ENCODE measurements at regions not wholly inside any gene's neighbourhood (a gene's known extent, or its start where the extent isn't known, plus 50 kb on each side); places are given as distances from the start of the nearest gene placed in this dataset.

DNA sequence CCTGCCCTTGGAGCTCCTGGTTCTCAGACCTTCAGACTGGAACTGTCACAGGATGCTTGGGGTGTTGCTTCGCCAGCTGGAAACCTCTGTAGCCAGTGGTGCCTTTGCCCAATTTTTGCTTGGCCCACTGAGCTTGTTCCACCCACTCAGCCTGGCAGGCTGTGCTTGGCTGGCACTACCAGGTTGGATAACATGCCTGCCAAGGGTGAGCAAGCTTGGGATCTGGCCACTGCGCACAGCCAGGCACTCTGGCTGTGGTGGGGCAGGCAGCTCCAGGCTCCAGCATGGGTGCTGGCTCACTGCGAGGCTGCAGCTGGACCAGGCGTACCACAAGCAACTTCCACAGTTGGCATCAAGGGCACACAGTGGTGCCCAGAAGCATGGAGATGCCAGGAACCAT lies 967.8 kb upstream of the NCAM2 start:
- DNase-seq (ENCODE audit: low spot score) = no peak
- H3K79me2 ChIP-seq (ENCODE audit: insufficient read depth, low read depth, low read length) = no peaks in the 10 kb centered on the region
- H3K36me3 ChIP-seq (ENCODE audit: insufficient read depth, low read length) = no peaks in the 10 kb centered on the region
- H2AFZ ChIP-seq (ENCODE audit: low read length) = no peak overlapping the region
- no peaks in the 10 kb centered on the region for H3K4me1 ChIP-seq (ENCODE audit: insufficient read depth, low read length, poor library complexity, severe bottlenecking)
- H3K9me3 ChIP-seq (ENCODE audit: low read length) = peaks cover 18% of the 10 kb centered on the region; the same call in 1 of the 2 replicates
- no peak overlapping the region for H3K4me3 ChIP-seq (ENCODE audit: low read depth, low read length, poor library complexity, severe bottlenecking)
- no peak overlapping the region for H3K4me2 ChIP-seq (ENCODE audit: low read length)
- H3K27ac ChIP-seq (ENCODE audit: low read depth, low read length, poor library complexity, severe bottlenecking) = no peak overlapping the region
- TF ChIP-seq EZH2phosphoT487 (IDR thresholded peaks at IDR 0.05; ENCODE audit: borderline replicate concordance, low read depth, low read length) = no peak
- TF ChIP-seq, protein P1, sequence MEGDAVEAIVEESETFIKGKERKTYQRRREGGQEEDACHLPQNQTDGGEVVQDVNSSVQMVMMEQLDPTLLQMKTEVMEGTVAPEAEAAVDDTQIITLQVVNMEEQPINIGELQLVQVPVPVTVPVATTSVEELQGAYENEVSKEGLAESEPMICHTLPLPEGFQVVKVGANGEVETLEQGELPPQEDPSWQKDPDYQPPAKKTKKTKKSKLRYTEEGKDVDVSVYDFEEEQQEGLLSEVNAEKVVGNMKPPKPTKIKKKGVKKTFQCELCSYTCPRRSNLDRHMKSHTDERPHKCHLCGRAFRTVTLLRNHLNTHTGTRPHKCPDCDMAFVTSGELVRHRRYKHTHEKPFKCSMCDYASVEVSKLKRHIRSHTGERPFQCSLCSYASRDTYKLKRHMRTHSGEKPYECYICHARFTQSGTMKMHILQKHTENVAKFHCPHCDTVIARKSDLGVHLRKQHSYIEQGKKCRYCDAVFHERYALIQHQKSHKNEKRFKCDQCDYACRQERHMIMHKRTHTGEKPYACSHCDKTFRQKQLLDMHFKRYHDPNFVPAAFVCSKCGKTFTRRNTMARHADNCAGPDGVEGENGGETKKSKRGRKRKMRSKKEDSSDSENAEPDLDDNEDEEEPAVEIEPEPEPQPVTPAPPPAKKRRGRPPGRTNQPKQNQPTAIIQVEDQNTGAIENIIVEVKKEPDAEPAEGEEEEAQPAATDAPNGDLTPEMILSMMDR (conservative IDR thresholded peaks at IDR 0.05; ENCODE audit: low read length) = no peak
- H4K20me1 ChIP-seq (ENCODE audit: insufficient read depth, low read length) = no peaks in the 10 kb centered on the region
- no peaks in the 10 kb centered on the region for H3K9me2 ChIP-seq (ENCODE audit: insufficient read depth, low read length)
- ChIA-PET POLR2A (interaction anchor here (0.7 kb wide), 1 partner anchor 1498 kb away, joined by 3 read pairs; no protein-coding TSS in a partner anchor), CTCF (ENCODE audit: unreplicated experiment) (no interaction called here)
- intact Hi-C loops (cut with micrococcal nuclease; ENCODE audit: unreplicated experiment) = no loop called here
- BruUV-seq (replicated peaks) = no TSS peak

- DNase-seq (ENCODE audit: low spot score) = no peak
- H4K20me1 ChIP-seq (ENCODE audit: insufficient read depth, low read length) = no peaks in the 10 kb centered on the region
- CTCF ChIA-PET (ENCODE audit: unreplicated experiment) = no interaction called here
- H3K4me3 ChIP-seq (ENCODE audit: low read depth, low read length, poor library complexity, severe bottlenecking) = no peak overlapping the region
- H3K4me2 ChIP-seq (ENCODE audit: low read length) = no peak overlapping the region
- peaks cover 12% of the 10 kb centered on the region; the same call in 1 of the 2 replicates for H3K9me3 ChIP-seq (ENCODE audit: low read length)
- H3K79me2 ChIP-seq (ENCODE audit: insufficient read depth, low read depth, low read length) = no peaks in the 10 kb centered on the region
- TF ChIP-seq, protein P1 (conservative IDR thresholded peaks at IDR 0.05; ENCODE audit: low read length) = no peak
- no peak for TF ChIP-seq EZH2phosphoT487 (IDR thresholded peaks at IDR 0.05; ENCODE audit: borderline replicate concordance, low read depth, low read length)
- POLR2A ChIA-PET = interaction anchor here (0.5 kb wide), 1 partner anchor 877 kb away, joined by 3 read pairs; no protein-coding TSS in a partner anchor
- no peak overlapping the region for H3K27ac ChIP-seq (ENCODE audit: low read depth, low read length, poor library complexity, severe bottlenecking)
- intact Hi-C loops (cut with micrococcal nuclease; ENCODE audit: unreplicated experiment) = no loop called here
- no peak overlapping the region for H2AFZ ChIP-seq (ENCODE audit: low read length)
- H3K36me3 ChIP-seq (ENCODE audit: insufficient read depth, low read length) = no peaks in the 10 kb centered on the region
- no TSS peak for BruUV-seq (replicated peaks)
- H3K9me2 ChIP-seq (ENCODE audit: insufficient read depth, low read length) = no peaks in the 10 kb centered on the region
- no peaks in the 10 kb centered on the region for H3K4me1 ChIP-seq (ENCODE audit: insufficient read depth, low read length, poor library complexity, severe bottlenecking)
These were observed 966.4 kb upstream of the NCAM2 start for GRCh38 chr21:20031807-20032206.

DNA sequence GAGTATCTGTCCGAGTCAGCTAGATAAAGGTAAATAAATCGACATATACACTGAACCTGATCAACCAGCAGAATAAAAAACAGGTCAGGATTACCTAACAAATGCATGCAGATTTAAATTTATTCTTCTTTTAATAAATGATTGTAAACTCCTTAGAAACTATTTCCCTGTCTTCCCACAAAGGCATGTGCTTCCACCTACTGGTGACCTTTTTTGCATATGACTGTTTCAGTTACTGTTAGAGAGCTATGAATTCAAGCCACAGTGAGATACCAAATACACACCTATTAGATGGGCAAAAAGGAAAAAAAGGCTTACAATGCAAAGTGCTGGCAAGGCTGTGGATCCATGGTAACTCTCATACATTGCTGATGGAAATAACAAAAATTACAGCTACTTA lies 957.4 kb upstream of the NCAM2 start:
- Histone ChIP-seq H3K9me3 (ENCODE audit: low read length) (peaks cover 20% of the 10 kb centered on the region; the same call in 1 of the 2 replicates), H3K4me1 (ENCODE audit: insufficient read depth, low read length, poor library complexity, severe bottlenecking) (no peaks in the 10 kb centered on the region), H3K4me3 (ENCODE audit: low read depth, low read length, poor library complexity, severe bottlenecking) (no peak overlapping the region), H3K4me2 (ENCODE audit: low read length) (no peak overlapping the region), H3K36me3 (ENCODE audit: insufficient read depth, low read length) (no peaks in the 10 kb centered on the region), H3K79me2 (ENCODE audit: insufficient read depth, low read depth, low read length) (no peaks in the 10 kb centered on the region), H4K20me1 (ENCODE audit: insufficient read depth, low read length) (no peaks in the 10 kb centered on the region), H2AFZ (ENCODE audit: low read length) (no peak overlapping the region), H3K27ac (ENCODE audit: low read depth, low read length, poor library complexity, severe bottlenecking) (no peak overlapping the region), H3K9me2 (ENCODE audit: insufficient read depth, low read length) (no peaks in the 10 kb centered on the region)
- CTCF ChIA-PET (ENCODE audit: unreplicated experiment) = no interaction called here
- no peak for TF ChIP-seq EZH2phosphoT487 (IDR thresholded peaks at IDR 0.05; ENCODE audit: borderline replicate concordance, low read depth, low read length)
- TF ChIP-seq, protein P1 (conservative IDR thresholded peaks at IDR 0.05; ENCODE audit: low read length) = no peak
- POLR2A ChIA-PET = no interaction called here
- no peak for DNase-seq (ENCODE audit: low spot score)
- BruUV-seq (replicated peaks) = no TSS peak
- intact Hi-C loops (cut with micrococcal nuclease; ENCODE audit: unreplicated experiment) = no loop called here

All from OCI-LY7 (cell line).